22Rv1 (cell line): ENCODE measurements at regions not wholly inside any gene's neighbourhood (a gene's known extent, or its start where the extent isn't known, plus 50 kb on each side); places are given as distances from the start of the nearest gene placed in this dataset.

Experiments
- ZFX ChIP-seq: fragments of 450-650 bp; IDR thresholded peaks from 2 replicates; pipeline ENCODE4 v1.6.1; 2017; ENCODE audit warnings: antibody characterized with exemption, borderline replicate concordance
- TF ChIP-seq, protein P1 (sequence below): fragments of 450-650 bp; IDR thresholded peaks from 2 replicates; pipeline ENCODE4 v1.5.1; 2017; ENCODE audit warnings: mild to moderate bottlenecking

DNA sequence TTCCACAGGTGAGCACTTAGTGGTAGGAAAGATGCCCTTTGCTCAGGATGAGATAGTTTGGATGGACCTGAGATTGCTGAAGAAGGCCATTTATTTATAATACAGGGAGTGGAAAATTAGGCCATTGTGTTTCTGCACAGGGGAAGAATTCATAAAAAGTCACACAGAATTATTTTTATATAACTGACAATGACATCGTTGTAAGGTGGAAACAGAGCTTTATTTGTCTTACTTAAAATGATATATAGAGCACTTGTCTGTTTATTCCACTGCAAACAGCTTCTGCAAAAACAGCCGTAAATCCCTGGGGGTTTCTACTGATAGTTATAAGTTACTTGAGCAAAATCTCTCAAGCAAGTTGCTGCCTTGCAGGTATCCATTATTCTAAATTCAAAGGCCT, 158.1 kb upstream of the ZNF521 start:
- TF ChIP-seq, protein P1, sequence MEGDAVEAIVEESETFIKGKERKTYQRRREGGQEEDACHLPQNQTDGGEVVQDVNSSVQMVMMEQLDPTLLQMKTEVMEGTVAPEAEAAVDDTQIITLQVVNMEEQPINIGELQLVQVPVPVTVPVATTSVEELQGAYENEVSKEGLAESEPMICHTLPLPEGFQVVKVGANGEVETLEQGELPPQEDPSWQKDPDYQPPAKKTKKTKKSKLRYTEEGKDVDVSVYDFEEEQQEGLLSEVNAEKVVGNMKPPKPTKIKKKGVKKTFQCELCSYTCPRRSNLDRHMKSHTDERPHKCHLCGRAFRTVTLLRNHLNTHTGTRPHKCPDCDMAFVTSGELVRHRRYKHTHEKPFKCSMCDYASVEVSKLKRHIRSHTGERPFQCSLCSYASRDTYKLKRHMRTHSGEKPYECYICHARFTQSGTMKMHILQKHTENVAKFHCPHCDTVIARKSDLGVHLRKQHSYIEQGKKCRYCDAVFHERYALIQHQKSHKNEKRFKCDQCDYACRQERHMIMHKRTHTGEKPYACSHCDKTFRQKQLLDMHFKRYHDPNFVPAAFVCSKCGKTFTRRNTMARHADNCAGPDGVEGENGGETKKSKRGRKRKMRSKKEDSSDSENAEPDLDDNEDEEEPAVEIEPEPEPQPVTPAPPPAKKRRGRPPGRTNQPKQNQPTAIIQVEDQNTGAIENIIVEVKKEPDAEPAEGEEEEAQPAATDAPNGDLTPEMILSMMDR = no peak
- no peak for TF ChIP-seq ZFX
